HFFc6 (cell line): ENCODE measurements at regions not wholly inside any gene's neighbourhood (a gene's known extent, or its start where the extent isn't known, plus 50 kb on each side); places are given as distances from the start of the nearest gene placed in this dataset.

Experiments
- DNase-seq: peaks from one replicate; pipeline ENCODE4 v3.0.0-alpha.2; 2018
- H3K27ac Mint-ChIP-seq: 2 replicates; pipeline ENCODE4 v1.8.0; 2020; ENCODE audit warnings: mild to moderate bottlenecking, mixed read lengths
- H3K27me3 Mint-ChIP-seq: 2 replicates; pipeline ENCODE4 v1.8.0; 2021; ENCODE audit warnings: mild to moderate bottlenecking, moderate library complexity, mixed read lengths; ENCODE audit not compliant: insufficient read depth
- H3K36me3 Mint-ChIP-seq: 2 replicates; pipeline ENCODE4 v1.8.0; 2021; ENCODE audit warnings: low read depth, mixed read lengths
- H3K4me1 Mint-ChIP-seq: 2 replicates; pipeline ENCODE4 v1.8.0; 2020; ENCODE audit warnings: low read depth, mixed read lengths
- H3K4me3 Mint-ChIP-seq: 2 replicates; pipeline ENCODE4 v1.8.0; 2020; ENCODE audit warnings: mild to moderate bottlenecking, moderate library complexity, mixed read lengths
- H3K9me3 Mint-ChIP-seq: 2 replicates; pipeline ENCODE4 v1.8.0; 2020; ENCODE audit warnings: mild to moderate bottlenecking, mixed read lengths
- CTCF ChIP-seq: fragments of 200-600 bp; sonication (generic); IDR thresholded peaks from 2 replicates; pipeline ENCODE4 v1.5.0; 2021; ENCODE audit warnings: antibody characterized with exemption, mild to moderate bottlenecking

- Mint-ChIP-seq H3K4me3 (no peak overlapping the region), H3K27me3 (no peaks in the 10 kb centered on the region), H3K4me1 (no peaks in the 10 kb centered on the region), H3K27ac (no peak overlapping the region), H3K36me3 (peaks cover 5% of the 10 kb centered on the region; the same call in 1 of the 2 replicates), H3K9me3 (peaks cover 63% of the 10 kb centered on the region)
- DNase-seq = no peak
- TF ChIP-seq CTCF = no peak
These were observed 152.8 kb upstream of the WSCD2 start for GRCh38 chr12:107976331-107976730.

DNA sequence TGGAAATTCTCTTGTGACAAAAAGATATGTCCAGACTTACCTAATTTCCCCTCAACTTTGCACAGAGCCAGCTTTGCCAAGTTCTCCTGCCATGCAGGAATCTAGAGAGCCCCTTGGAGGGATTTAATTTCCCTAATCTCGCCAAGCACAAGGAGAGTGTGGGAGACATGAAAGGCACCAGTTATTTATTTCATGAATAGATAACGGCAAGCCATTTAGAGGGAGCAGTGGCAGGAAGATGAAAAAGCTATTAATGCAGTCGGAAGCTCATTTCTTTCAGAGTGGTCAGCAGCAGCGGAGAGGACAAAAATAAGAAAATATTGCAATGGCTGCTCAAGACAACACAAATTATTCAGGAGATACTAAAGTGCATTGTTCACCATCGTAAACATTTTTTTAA is 150.9 kb upstream of the WSCD2 start:
- H3K9me3 Mint-ChIP-seq = peaks cover 66% of the 10 kb centered on the region
- no peak for TF ChIP-seq CTCF
- no peak overlapping the region for H3K27ac Mint-ChIP-seq
- H3K4me1 Mint-ChIP-seq = no peaks in the 10 kb centered on the region
- H3K4me3 Mint-ChIP-seq = no peak overlapping the region
- H3K36me3 Mint-ChIP-seq = peaks cover 5% of the 10 kb centered on the region; the same call in 1 of the 2 replicates
- no peak for DNase-seq
- H3K27me3 Mint-ChIP-seq = no peaks in the 10 kb centered on the region

DNA sequence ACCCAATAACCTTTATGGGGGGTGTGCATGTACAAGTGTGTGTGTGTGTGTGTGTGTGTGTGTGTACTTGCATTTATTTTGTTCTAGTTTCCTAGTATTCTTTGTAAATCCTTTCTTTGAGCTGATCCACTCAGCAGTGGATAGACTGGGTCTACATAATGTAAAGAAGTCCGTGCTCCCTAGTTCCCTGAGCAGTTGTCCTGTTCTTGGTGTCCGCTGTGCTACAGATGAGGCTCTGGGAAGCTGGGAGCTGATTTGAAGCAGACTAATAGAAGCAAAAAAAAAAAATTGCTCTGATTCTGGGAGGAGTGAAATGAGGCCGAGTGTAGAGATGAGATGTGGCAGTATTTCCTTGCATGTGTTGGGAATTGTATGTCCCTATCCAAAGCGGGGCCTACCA is 150.4 kb upstream of the WSCD2 start:
- TF ChIP-seq CTCF = no peak
- H3K9me3 Mint-ChIP-seq = peaks cover 70% of the 10 kb centered on the region
- peaks cover 5% of the 10 kb centered on the region; the same call in 1 of the 2 replicates for H3K36me3 Mint-ChIP-seq
- H3K27me3 Mint-ChIP-seq = no peaks in the 10 kb centered on the region
- H3K4me1 Mint-ChIP-seq = no peaks in the 10 kb centered on the region
- DNase-seq = no peak
- no peak overlapping the region for H3K4me3 Mint-ChIP-seq
- no peak overlapping the region for H3K27ac Mint-ChIP-seq

- H3K27me3 Mint-ChIP-seq = no peaks in the 10 kb centered on the region
- DNase-seq = no peak
- no peaks in the 10 kb centered on the region for H3K4me1 Mint-ChIP-seq
- no peak overlapping the region for H3K27ac Mint-ChIP-seq
- H3K4me3 Mint-ChIP-seq = no peak overlapping the region
- no peak for TF ChIP-seq CTCF
- peaks cover 43% of the 10 kb centered on the region for H3K9me3 Mint-ChIP-seq
- peaks cover 1% of the 10 kb centered on the region; the same call in 1 of the 2 replicates for H3K36me3 Mint-ChIP-seq
These were observed 145.2 kb upstream of the WSCD2 start for GRCh38 chr12:107983756-107984472.

DNA sequence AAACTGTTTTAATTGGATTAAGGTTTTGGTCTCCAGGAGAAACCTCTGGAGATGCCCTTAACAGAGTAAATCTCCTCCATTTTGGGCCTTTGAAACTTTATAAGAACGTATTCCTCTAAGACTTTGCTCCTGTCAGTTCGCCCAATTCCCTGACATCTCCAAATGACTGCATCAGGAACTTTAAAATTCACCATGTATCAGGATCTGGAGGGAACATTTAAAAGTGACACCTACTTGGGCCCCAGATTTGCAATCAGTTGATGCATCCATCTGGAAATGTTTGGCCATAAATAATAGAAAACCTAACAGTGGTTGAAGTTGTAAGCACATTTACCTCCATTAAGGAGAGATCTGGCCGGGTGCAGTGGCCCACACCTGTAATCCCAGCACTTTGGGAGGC is 144.1 kb upstream of the WSCD2 start:
- Mint-ChIP-seq H3K27ac (no peak overlapping the region), H3K36me3 (peaks cover 4% of the 10 kb centered on the region; the same call in 1 of the 2 replicates), H3K4me1 (no peaks in the 10 kb centered on the region), H3K27me3 (no peaks in the 10 kb centered on the region), H3K9me3 (peaks cover 42% of the 10 kb centered on the region), H3K4me3 (no peak overlapping the region)
- no peak for DNase-seq
- no peak for TF ChIP-seq CTCF
